Fibroblast of lung (primary cell): ENCODE measurements at regions not wholly inside any gene's neighbourhood (a gene's known extent, or its start where the extent isn't known, plus 50 kb on each side); places are given as distances from the start of the nearest gene placed in this dataset.

ENCODE experiments used
- CTCF ChIP-seq, 2 donors: IDR thresholded peaks in 1 of 2; conservative IDR thresholded peaks in 1 of 2; 1 replicate in 1 of 2; 2 replicates in 1 of 2; pipeline ENCODE4 v1.5.1; 2011 to 2012; ENCODE audit warnings: low read length in 2 of 2, control low read depth in 1 of 2, inconsistent platforms in 1 of 2, low read depth in 1 of 2, mild to moderate bottlenecking in 1 of 2
- EZH2 ChIP-seq: IDR thresholded peaks from 2 replicates; pipeline ENCODE4 v1.5.1; 2012; ENCODE audit warnings: low read length, control low read depth, mild to moderate bottlenecking; ENCODE audit errors: missing control alignments

GRCh38 chr3:175980486-175981090 is 1121.5 kb downstream of the NAALADL2 start:
- TF ChIP-seq CTCF (conservative IDR thresholded peaks at IDR 0.05 in 1 of 2, IDR thresholded peaks at IDR 0.05 in 1 of 2; ENCODE audit: low read depth in 1 of 2, low read length in 2 of 2) = no peak
- TF ChIP-seq EZH2 = no peak
